ENCODE measurements at regions not wholly inside any gene's neighbourhood (a gene's known extent, or its start where the extent isn't known, plus 50 kb on each side); places are given as distances from the start of the nearest gene placed in this dataset.
"Not testable (repeated sequence)": the region's sequence is repeated elsewhere in the genome, so short reads cannot be mapped to it uniquely, and the experiment has no call there.

- TF ChIP-seq CTCF (IDR thresholded peaks at IDR 0.05; ENCODE audit: insufficient read depth, low read length, severe bottlenecking): no peak
- no peak for FAIRE-seq
- no peaks in the 10 kb centered on the region for H3K36me3 ChIP-seq (ENCODE audit: control insufficient read depth, insufficient read depth, low read length)
- H3K4me3 ChIP-seq (ENCODE audit: low read depth, low read length): no peak overlapping the region
- H3K27me3 ChIP-seq (ENCODE audit: control insufficient read depth, insufficient read depth, low read length): no peaks in the 10 kb centered on the region
- DNase-seq (ENCODE audit: low read depth): no peak
Observed at GRCh38 chr3:159305017-159305416, 503.2 kb downstream of the MFSD1 start.

GRCh38 chr3:159316706-159317105 is 514.9 kb downstream of the MFSD1 start:
- DNase-seq (ENCODE audit: low read depth): peak; percentile 57
- H3K27me3 ChIP-seq (ENCODE audit: control insufficient read depth, insufficient read depth, low read length); H3K4me3 ChIP-seq (ENCODE audit: low read depth, low read length); H3K36me3 ChIP-seq (ENCODE audit: control insufficient read depth, insufficient read depth, low read length); FAIRE-seq: not testable (repeated sequence)

- DNase-seq (ENCODE audit: low read depth) (no peak), FAIRE-seq (no peak)
- no peak overlapping the region for H3K4me3 ChIP-seq (ENCODE audit: low read depth, low read length)
- no peak for TF ChIP-seq CTCF (IDR thresholded peaks at IDR 0.05; ENCODE audit: insufficient read depth, low read length, severe bottlenecking)
- H3K36me3 ChIP-seq (ENCODE audit: control insufficient read depth, insufficient read depth, low read length): no peaks in the 10 kb centered on the region
- no peaks in the 10 kb centered on the region for H3K27me3 ChIP-seq (ENCODE audit: control insufficient read depth, insufficient read depth, low read length)
Observed at GRCh38 chr3:159319156-159319555, 517.3 kb downstream of the MFSD1 start.

- no peaks in the 10 kb centered on the region for H3K36me3 ChIP-seq (ENCODE audit: control insufficient read depth, insufficient read depth, low read length)
- DNase-seq (ENCODE audit: low read depth) (no peak), FAIRE-seq (no peak)
- H3K4me3 ChIP-seq (ENCODE audit: low read depth, low read length): no peak overlapping the region
- H3K27me3 ChIP-seq (ENCODE audit: control insufficient read depth, insufficient read depth, low read length): no peaks in the 10 kb centered on the region
- peak; percentile 55 for TF ChIP-seq CTCF (IDR thresholded peaks at IDR 0.05; ENCODE audit: insufficient read depth, low read length, severe bottlenecking)
Observed at GRCh38 chr3:159322322-159322939, 520.6 kb downstream of the MFSD1 start.

- H3K27me3 ChIP-seq (ENCODE audit: control insufficient read depth, insufficient read depth, low read length): no peaks in the 10 kb centered on the region
- FAIRE-seq: no peak
- no peak overlapping the region for H3K4me3 ChIP-seq (ENCODE audit: low read depth, low read length)
- H3K36me3 ChIP-seq (ENCODE audit: control insufficient read depth, insufficient read depth, low read length): no peaks in the 10 kb centered on the region
- TF ChIP-seq CTCF (IDR thresholded peaks at IDR 0.05; ENCODE audit: insufficient read depth, low read length, severe bottlenecking): no peak
- DNase-seq (ENCODE audit: low read depth): peak; percentile 27
Observed at GRCh38 chr3:159323848-159324247, 522.0 kb downstream of the MFSD1 start.

- DNase-seq (ENCODE audit: low read depth) (no peak), FAIRE-seq (no peak)
- Histone ChIP-seq H3K4me3 (ENCODE audit: low read depth, low read length) (no peak overlapping the region), H3K36me3 (ENCODE audit: control insufficient read depth, insufficient read depth, low read length) (no peaks in the 10 kb centered on the region), H3K27me3 (ENCODE audit: control insufficient read depth, insufficient read depth, low read length) (no peaks in the 10 kb centered on the region)
- TF ChIP-seq CTCF (IDR thresholded peaks at IDR 0.05; ENCODE audit: insufficient read depth, low read length, severe bottlenecking): no peak
Observed at GRCh38 chr3:159326998-159327397, 525.1 kb downstream of the MFSD1 start.

Measured in bronchial epithelial cell (primary cell).